Esophagus muscularis mucosa (tissue), 4 donors: ENCODE measurements at regions not wholly inside any gene's neighbourhood (a gene's known extent, or its start where the extent isn't known, plus 50 kb on each side); places are given as distances from the start of the nearest gene placed in this dataset.

Experiments
- DNase-seq: peaks from one replicate; pipeline ENCODE4 v3.0.0-alpha.2; 2017; ENCODE audit errors: extremely low spot score
- H3K27ac ChIP-seq, 4 donors: fragments of 200-600 bp; sonication (generic); replicated peaks in 1 of 4; 1 replicate in 3 of 4; 2 replicates in 1 of 4; pipeline ENCODE4 v1.5.1; 2016 to 2019; ENCODE audit warnings: mild to moderate bottlenecking in 1 of 4
- H3K27me3 ChIP-seq, 4 donors: fragments of 200-600 bp; sonication (generic); one replicate each; pipeline versions ENCODE4 v1.5.1 to v1.6.0; 2016 to 2019
- H3K36me3 ChIP-seq, 4 donors: fragments of 200-600 bp; sonication (generic); one replicate each; pipeline ENCODE4 v1.5.1; 2016 to 2019
- H3K4me1 ChIP-seq, 4 donors: fragments of 200-600 bp; sonication (generic); one replicate each; pipeline ENCODE4 v1.5.1; 2016 to 2019
- H3K4me3 ChIP-seq, 4 donors: fragments of 200-600 bp; sonication (generic); 1 replicate in 2 of 4; 2 replicates in 2 of 4; pipeline ENCODE4 v1.5.1; 2016 to 2019; ENCODE audit warnings: mild to moderate bottlenecking in 4 of 4, moderate library complexity in 1 of 4
- H3K9me3 ChIP-seq, 4 donors: fragments of 200-600 bp; sonication (generic); 1 replicate in 3 of 4; 2 replicates in 1 of 4; pipeline ENCODE4 v1.5.1; 2016 to 2019
- CTCF ChIP-seq, 3 experiments: fragments of 200-600 bp in 2 of 3; fragments of 450-650 bp in 1 of 3; sonication (generic) in 2 of 3; IDR thresholded peaks; one replicate each; pipeline ENCODE4 v1.5.1; 2017 to 2019; ENCODE audit warnings: antibody characterized with exemption in 3 of 3, mild to moderate bottlenecking in 2 of 3, moderate library complexity in 1 of 3
- EP300 ChIP-seq: sonication (generic); formaldehyde crosslinking; IDR thresholded peaks from one replicate; pipeline ENCODE4 v1.6.1; 2017; ENCODE audit warnings: antibody characterized with exemption
- POLR2A ChIP-seq: fragments of 450-650 bp; IDR thresholded peaks from one replicate; pipeline ENCODE4 v1.6.1; 2017; ENCODE audit warnings: antibody characterized with exemption, moderate library complexity, mild to moderate bottlenecking, low read depth
- POLR2AphosphoS5 ChIP-seq, 2 donors: sonication (generic); formaldehyde crosslinking; IDR thresholded peaks; one replicate each; pipeline ENCODE4 v1.6.1; 2017; ENCODE audit warnings: antibody characterized with exemption in 2 of 2
- WGBS: methylation state at CpG from one replicate; pipeline ENCODE4 v1.1.5; 2018; 5-methylcytosine and 5-hydroxymethylcytosine counted together
- intact Hi-C: fragments of 100-400 bp; cut with DNase I; formaldehyde crosslinking; loops from one replicate; pipeline ENCODE4 v1.15.1; 2023

GRCh38 chr2:182636699-182637098, 79.4 kb upstream of the DNAJC10 start:
- intact Hi-C loops = no loop called here
- H3K4me3 ChIP-seq = no peak overlapping the region
- H3K36me3 ChIP-seq = no peaks in the 10 kb centered on the region
- 66% methylated on average over 3 of the region's 5 CpGs for WGBS
- no peak for DNase-seq
- H3K27ac ChIP-seq = no peak overlapping the region
- no peaks in the 10 kb centered on the region for H3K9me3 ChIP-seq
- H3K27me3 ChIP-seq = no peaks in the 10 kb centered on the region
- no peaks in the 10 kb centered on the region for H3K4me1 ChIP-seq
- no peak for TF ChIP-seq POLR2AphosphoS5 (IDR thresholded peaks at IDR 0.05)
- no peak for TF ChIP-seq POLR2A
- no peak for TF ChIP-seq CTCF (IDR thresholded peaks at IDR 0.05)
- TF ChIP-seq EP300 = no peak

- no peak for DNase-seq
- Histone ChIP-seq H3K4me3 (no peak overlapping the region), H3K4me1 (no peaks in the 10 kb centered on the region), H3K27me3 (no peaks in the 10 kb centered on the region), H3K9me3 (no peaks in the 10 kb centered on the region), H3K27ac (no peak overlapping the region), H3K36me3 (no peaks in the 10 kb centered on the region)
- intact Hi-C loops = no loop called here
- WGBS = 97% methylated on average over 2 of the region's 2 CpGs
- no peak for TF ChIP-seq POLR2A
- no peak for TF ChIP-seq POLR2AphosphoS5 (IDR thresholded peaks at IDR 0.05)
- TF ChIP-seq CTCF (IDR thresholded peaks at IDR 0.05) = no peak
- TF ChIP-seq EP300 = no peak
Measured at GRCh38 chr2:182638667-182639066, 77.4 kb upstream of the DNAJC10 start.

- intact Hi-C loops = no loop called here
- no peak for TF ChIP-seq CTCF (IDR thresholded peaks at IDR 0.05)
- TF ChIP-seq POLR2AphosphoS5 (IDR thresholded peaks at IDR 0.05) = no peak
- TF ChIP-seq EP300 = no peak
- TF ChIP-seq POLR2A = no peak
- Histone ChIP-seq H3K27ac (no peak overlapping the region), H3K9me3 (no peaks in the 10 kb centered on the region), H3K27me3 (no peaks in the 10 kb centered on the region), H3K36me3 (no peaks in the 10 kb centered on the region), H3K4me3 (no peak overlapping the region), H3K4me1 (no peaks in the 10 kb centered on the region)
- DNase-seq = no peak
- 97% methylated on average over 2 of the region's 2 CpGs for WGBS
Measured at GRCh38 chr2:182639971-182640370, 76.1 kb upstream of the DNAJC10 start.

- H3K27me3 ChIP-seq = no peaks in the 10 kb centered on the region
- H3K27ac ChIP-seq = no peak overlapping the region
- DNase-seq = no peak
- 85% methylated on average over 3 of the region's 3 CpGs for WGBS
- H3K4me1 ChIP-seq = no peaks in the 10 kb centered on the region
- intact Hi-C loops = no loop called here
- no peaks in the 10 kb centered on the region for H3K36me3 ChIP-seq
- no peak overlapping the region for H3K4me3 ChIP-seq
- TF ChIP-seq EP300 (no peak), POLR2A (no peak), POLR2AphosphoS5 (IDR thresholded peaks at IDR 0.05) (no peak), CTCF (IDR thresholded peaks at IDR 0.05) (no peak)
- H3K9me3 ChIP-seq = no peaks in the 10 kb centered on the region
Measured at GRCh38 chr2:182642328-182642727, 73.7 kb upstream of the DNAJC10 start.

GRCh38 chr2:182646763-182647498, 69.1 kb upstream of the DNAJC10 start:
- no peaks in the 10 kb centered on the region for H3K9me3 ChIP-seq
- WGBS = 93% methylated on average over 5 of the region's 5 CpGs
- H3K4me1 ChIP-seq = peaks cover 0 to 6% (median 0%) of the 10 kb centered on the region in 4 donors
- H3K36me3 ChIP-seq = no peaks in the 10 kb centered on the region
- no peak overlapping the region for H3K4me3 ChIP-seq
- no peaks in the 10 kb centered on the region for H3K27me3 ChIP-seq
- no peak for DNase-seq
- no peak overlapping the region for H3K27ac ChIP-seq
- intact Hi-C loops = no loop called here
- TF ChIP-seq CTCF (IDR thresholded peaks at IDR 0.05) (no peak), POLR2A (no peak), EP300 (no peak), POLR2AphosphoS5 (IDR thresholded peaks at IDR 0.05) (no peak)
